NCI-H2227 (cell line): ENCODE measurements at regions not wholly inside any gene's neighbourhood (a gene's known extent, or its start where the extent isn't known, plus 50 kb on each side); places are given as distances from the start of the nearest gene placed in this dataset.
A peak's percentile ranks its signal among the peaks of the same experiment; 100 is the strongest.
"Not testable (repeated sequence)": the region's sequence is repeated elsewhere in the genome, so short reads cannot be mapped to it uniquely, and the experiment has no call there.

Source experiments
- DNase-seq: peaks from one replicate; lab custom pipeline; 2025; ENCODE audit not compliant: unreplicated experiment; lab: John Stamatoyannopoulos, UW

DNA sequence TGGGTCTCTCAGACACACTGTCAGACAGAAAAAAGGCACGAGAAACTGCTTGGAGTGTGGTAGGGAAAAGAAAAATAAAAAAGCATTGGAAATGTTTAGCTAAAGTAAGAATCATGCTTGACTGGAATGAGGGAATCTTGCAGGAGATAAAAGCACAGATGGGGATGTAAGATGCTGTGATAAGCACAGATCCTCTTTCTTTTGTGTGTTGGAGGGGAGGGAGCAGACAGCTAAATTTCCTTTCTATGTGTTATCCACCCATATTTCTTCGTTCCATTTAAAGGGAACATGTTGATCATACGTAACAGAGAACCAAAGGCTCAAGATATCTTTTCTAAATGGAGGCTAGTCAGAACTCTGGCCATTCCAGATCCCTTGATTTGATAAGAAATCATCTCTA is 614.0 kb upstream of the LCORL start:
- no peak for DNase-seq

DNA sequence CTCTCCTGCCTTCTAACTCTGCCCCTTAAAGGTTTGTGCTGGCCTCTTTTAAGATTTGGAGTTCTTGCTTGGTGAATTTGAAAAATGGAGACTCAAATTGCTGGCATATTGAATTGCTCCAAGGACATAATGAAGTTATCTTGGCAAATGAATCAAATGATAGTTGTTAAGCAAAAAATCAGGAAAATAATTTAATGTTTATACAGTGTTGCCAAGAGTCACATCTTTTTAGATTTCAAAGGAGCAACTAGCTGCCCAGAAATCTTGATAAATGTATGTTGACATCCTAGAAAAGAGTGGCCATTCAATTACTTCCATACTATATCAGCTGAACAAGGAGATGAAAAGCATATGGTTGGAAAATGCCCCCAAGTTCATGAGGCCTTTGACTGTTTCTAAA is 610.0 kb upstream of the LCORL start:
- no peak for DNase-seq

DNA sequence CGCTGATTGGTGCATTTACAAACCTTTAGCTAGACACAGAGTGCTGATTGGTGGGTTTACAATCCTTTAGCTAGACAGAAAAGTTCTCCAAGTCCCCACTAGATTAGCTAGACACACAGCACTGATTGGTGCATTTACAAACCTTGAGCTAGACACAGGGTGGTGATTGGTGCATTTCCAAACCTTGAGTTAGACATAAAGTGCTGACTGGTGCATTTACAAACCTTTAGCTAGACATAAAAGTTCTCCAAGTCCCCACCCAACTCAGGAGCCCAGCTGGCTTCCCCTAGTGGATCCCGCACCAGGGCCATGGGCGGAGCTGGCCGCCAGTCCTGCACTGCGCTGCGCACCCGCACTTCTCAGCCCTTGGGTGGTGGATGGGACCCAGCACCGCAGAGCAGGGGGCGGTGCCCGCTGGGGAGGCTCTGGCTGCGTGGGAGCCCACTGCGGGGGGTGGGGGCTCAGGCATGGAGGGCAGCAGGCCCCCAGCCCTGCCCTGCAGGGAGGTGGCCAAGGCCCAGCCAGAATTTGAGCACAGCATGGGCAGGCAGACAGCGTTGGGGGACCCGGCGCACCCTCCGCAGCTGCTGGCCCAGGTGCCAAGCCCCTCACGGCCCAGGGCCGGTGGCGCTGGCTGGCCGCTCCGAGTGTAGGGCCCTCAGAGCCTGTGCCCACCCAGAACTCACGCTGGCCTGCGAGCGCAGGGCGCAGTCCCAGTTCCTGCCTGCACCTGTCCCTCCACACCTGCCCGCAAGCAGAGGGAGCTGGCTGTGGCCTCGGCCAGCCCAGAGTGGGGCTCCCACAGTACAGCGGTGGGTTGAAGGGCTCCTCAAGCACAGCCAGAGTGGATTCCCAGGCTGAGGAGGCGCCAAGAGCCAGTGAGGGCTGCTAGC is 608.9 kb upstream of the LCORL start:
- DNase-seq = no peak

DNA sequence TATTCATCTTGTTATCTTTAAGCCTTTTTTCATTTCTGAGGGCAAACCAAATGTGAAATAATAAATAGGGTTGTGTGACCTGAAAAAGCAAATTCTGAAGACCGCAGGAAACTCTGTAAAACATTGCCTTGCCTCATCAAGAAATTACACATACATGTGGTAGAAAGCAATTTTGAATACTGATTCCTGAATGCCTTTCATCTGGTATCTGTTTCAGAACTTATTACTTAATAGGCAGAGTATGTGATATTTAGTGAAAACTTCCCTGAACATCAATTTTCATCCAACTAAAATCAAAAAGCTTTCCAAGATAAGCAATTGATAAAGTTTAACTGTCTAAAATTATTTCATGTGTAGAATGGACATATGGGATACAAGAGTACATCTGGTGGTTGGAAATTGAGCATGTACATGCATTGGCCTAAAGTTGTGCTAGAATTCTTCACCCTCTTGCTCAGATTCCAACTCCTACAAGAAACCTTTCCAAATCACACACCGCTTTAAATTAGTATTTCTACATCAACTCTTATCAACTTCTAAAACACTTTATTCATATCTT is 606.0 kb upstream of the LCORL start:
- no peak for DNase-seq

DNA sequence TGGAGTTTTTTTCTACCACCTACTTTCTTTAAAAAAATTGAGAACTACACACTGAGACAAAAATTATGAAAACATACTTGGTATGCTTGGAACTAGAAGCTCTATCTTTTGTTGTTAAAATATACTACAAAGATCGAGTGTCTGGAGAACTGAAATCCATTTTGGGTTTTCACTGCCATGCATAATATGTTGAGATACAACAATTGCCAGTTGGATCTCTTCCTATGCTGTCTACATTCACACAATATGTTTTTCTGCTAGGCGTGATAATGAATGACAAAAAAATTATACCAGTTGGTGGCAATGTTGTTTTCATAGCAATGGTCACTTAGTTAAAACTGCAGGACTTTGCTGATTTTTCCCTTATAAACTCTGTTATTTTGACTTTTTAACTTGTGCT is 605.4 kb upstream of the LCORL start:
- no peak for DNase-seq

DNA sequence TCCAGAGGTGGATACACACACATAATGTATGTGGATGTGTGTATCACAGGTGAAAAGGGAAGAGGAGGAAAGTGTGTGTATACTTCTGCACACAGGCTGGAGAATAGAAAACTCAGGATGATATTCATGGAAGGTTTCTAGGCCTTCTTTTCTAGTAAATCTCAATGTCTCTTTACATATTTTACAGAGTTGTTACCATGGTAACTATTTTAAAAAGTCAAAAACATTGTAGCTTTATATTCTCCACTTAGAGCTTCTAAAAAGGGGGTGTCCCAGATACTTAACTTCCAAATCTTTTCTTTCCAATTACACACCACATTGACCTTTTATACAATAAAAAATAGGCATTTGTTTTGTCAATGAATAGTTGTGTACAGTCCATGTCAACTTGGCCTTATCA is 604.8 kb upstream of the LCORL start:
- no peak for DNase-seq

DNA sequence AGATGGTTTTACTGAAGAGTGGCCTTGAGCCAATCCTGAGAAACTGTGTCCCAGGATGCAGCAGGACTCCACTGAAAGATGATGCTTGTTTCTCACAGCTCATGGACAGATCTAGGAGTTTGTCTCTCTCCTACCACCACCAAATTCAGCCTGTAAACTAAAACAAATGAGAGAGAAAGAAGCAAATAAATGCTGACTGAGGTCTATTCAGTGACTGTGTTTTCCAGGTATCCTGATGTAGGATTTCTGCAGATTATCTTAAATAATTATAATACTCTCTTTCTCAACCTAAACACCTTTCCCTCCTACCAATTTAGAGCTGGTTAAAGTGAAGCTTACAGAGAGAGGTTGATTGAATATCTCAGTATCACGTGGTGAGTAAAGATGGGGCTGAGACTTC is 599.6 kb upstream of the LCORL start:
- no peak for DNase-seq

DNA sequence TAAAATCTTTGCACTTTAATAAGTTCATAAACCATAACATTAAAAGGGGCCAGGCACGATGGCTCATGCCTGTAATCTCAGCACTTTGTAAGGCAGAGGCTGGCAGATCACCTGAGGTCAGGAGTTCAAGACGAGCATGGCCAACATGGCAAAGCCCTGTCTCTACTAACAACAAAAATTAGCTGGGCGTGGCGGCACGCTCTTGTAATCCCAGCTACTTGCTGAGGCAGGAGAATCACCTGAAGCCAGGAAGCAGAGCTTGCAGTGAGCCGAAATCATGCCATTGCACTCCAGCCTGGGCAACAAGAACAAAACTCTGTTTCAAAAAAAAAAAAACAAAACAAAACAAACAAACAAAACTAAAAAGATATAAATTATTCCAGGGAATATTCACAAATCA is 595.2 kb upstream of the LCORL start:
- DNase-seq = peak; percentile 16

DNA sequence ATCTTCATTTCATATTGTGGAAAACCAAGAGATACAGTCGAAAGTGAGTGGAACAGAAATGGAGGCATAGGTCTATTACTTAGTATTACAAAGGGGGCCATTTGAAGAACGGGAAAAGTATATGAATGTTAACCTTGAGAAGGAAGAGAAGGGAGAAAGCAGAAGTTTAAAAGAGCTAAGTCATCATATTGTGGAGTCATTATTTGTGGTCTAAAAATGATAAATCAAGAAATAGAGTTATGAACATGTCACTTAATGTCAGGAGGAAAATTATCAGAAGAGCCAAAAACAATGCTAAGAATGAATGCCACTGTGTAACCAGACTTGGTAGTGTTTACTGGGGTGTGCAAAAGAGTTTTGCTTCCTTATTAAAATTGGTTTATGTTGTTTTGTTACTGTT is 589.5 kb upstream of the LCORL start:
- no peak for DNase-seq

DNA sequence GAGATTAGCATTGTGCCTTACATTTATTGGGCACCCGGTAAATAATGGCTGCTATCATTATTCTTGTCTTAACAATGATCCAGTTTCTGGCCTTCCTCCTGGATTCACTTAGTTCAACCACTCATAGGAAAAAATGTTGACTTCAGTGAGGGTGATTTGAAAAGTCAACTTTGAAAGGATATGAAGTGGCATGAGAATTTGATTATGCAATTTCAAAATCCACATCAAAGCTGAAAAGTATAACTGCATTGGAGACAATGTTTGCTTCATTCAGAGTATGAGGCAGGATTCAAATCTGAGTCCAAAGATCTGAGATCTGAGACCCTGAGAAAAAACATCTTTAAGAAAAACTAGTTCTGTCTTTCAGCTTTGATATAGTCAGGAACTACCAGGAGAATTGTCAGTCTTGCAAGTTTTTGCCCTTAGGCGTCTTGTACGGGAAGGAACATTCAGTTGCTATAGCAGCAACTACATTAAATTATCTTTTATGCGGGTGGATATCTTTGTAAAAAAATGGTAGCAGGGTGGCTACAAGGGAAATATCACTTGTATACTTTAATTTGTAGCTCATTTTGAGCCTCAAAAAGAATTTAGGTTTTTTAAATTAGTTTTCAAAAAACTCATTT is 587.5 kb upstream of the LCORL start:
- no peak for DNase-seq

DNA sequence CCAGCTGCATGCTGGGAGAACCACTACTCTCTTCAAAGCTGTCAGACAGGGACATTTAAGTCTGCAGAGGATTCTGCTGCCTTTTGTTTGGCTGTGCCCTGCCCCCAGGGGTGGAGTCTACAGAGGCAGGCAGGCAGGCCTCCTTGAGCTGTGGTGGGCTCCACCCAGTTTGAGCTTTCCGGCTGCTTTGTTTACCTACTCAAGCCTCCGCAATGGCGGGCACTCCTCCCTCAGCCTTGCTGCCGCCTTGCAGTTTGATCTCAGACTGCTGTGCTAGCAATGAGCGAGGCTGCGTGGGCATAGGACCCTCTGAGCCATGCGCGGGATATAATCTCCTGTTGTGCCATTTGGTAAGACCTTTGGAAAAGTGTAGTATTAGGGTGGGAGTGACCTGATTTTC is 581.1 kb upstream of the LCORL start:
- DNase-seq = not testable (repeated sequence)

DNA sequence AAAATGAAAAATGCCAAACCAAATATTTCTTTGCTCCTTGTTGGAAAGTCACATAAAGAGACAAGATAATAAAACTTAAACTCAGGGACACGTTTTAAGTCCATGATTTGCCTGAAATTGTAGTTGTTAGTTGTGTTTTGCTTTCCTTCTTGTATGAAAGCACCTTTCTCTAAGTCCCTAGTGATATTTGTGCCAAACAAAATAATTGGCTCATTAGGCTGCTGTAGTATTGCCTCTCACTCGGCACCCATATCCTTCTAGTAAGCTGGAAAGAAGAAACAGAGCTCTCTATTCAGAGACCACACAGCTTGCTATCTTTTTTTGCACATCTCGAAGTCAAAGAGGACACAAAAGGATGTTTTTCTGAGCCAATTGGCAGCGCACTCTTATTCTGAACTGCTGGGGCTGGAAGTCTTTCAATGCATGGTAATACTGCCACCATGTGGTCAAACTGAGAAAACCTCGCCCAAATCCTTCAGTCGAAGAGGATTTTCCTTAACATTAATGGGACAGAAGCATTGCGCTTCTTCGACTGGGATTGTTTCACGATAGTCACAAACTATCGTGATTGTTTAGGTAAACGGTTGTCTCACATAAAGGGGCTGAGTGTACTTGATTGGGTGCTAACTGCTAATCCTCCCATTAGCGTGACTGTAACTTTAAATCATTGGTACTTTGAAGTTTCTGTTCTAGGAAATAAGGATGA is 571.9 kb upstream of the LCORL start:
- peak; percentile 78 for DNase-seq

DNA sequence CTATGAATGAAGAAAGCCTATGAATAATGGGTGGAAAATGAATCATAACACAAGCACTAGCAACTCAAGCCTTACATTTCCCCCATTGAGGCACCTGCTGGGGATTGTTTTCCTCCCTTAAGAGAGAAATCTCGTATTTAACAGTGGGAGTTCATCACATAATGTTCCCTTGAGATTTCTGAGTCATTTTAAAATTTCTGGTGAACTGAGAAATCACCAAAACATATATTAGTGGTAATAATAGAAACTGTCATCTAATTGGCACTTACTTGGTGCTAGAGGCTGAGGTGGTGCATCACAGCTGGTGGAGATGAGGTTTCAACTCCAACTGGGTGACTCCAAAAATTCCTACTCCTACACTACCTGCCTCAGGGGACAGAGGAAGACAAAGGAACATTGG is 561.3 kb upstream of the LCORL start:
- DNase-seq = no peak

DNA sequence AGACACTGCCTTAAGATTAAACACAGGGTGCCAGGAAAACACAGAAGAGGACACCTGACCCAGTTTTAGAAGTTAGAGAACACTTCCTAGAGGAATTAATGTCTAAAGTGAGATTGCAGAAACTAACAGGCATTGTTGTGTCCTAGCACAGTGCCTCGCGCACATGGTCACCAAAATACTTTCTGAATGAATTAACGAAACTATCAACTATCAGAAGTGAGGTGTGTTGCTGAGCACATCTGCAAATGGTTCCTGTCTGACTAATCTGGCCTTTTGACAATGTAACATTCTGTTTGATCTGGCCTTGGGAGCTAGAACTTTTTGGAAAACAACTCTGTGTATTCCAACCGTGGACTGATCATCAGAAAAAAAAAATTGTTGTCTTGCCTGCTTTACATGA is 556.8 kb upstream of the LCORL start:
- DNase-seq = no peak

DNA sequence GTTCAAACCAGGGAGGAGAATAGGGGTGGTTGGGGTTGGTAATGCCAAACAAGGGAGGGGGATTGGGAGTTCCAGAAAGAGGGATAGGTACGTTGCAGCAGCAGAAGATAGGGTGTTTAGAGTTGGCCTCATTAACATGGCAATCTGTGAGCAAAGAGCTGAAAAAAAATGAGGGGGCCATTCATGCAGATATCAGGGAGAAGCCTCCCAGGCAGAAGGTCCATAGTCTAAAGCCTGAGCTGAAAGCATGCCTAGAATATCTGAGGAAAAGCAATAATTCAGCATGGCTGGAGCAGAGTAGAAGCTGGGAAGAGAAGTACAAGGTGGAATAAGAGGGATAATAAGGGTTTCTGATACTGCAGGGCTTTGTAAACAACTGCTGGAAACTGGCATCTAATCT is 550.9 kb upstream of the LCORL start:
- DNase-seq = no peak

DNA sequence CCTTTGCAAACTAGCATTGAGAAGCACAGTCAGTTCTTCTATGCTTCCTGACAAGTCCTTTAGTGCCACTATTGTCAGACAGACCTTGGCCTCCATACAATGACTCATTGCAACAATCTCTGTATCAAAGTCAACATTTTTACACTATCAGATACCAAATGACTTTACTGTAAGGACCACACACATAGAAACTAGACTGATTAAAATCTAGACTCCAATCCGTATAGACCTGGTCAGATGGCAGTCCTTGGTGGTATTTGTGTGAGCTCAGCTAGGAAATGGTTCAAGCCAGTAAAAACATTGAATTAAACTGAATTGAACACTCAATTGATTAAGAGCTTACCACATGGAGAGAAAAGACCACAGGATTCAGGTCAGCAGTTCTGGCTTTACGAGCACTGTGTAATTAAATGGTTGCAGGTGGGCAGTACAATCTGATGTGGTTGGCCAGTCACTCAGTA is 549.8 kb upstream of the LCORL start:
- DNase-seq = no peak

DNA sequence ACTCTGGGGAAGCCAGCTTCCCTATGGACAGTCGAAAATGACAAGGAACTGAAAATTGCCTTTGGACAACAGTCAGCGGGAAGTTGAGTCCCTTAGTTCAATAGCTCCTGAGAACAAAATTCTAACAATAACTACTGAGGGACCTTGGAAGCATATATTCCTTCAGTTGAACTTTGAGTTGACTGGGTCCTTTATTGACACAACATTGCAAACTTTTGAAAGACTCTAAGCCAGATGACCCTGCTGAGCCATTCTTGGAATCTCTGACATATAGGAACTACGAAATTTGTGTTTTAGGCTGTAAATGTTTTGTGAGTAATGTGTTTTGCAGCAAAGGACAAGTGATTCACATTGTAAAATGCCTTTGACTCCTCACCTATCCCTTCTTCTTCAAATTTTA is 548.8 kb upstream of the LCORL start:
- no peak for DNase-seq

DNA sequence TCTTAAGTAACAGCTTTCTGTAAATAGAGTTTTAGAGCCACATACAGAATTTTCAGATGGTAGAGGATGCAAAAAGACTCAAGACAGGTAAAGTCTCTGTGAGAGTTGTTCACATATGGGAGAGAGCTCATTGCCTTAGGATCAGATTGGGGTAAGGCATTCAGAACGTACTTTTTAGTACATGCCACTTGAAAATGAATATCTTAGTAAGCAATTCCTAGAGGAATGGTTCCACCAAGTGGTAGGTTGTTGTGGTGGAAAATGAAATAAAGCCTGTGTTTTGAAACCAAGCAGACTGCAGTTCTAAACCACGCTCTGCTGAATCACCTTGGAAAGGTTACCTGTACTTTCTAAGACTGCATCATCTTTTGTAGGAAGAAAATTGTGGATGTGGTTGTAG is 547.0 kb upstream of the LCORL start:
- DNase-seq = peak; percentile 9

DNA sequence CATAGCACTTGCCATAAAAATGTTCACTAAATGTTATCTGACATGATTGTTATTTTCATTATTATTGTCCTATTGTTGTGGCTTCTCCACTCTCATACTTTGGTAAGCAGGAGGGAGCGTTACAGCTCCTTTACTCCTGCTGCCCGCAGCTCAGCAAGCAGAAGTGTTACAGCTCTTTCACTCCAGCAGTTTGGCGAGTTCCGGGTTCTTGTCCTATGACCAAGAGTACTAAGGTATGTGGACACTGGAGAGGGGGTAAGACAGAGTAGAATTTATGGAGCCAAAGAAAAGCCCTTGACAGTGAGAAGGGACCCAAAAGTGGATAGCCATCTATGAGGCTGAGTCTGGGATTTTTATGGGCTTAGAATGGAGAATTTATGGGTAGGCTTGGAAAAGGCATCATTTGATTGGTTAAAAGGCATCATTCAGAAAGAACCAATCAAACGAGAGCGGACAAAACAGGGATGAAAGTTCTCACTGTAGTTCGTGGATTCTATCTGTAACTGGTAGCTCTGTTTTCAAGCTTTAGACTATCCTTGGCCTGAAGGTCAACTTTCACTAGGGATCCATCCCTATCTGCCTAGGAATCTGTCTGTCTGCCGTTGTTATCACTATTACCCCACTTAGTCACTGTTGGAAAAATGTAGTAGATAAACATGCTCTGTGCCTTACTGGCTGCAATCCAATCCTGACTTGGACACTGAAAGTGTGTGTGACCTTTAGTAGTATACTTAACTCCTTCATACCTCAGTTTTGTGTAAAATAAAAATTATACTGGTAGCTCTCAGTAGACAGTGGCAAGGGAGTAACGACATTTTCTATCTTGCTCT is 545.6 kb upstream of the LCORL start:
- DNase-seq = no peak

DNA sequence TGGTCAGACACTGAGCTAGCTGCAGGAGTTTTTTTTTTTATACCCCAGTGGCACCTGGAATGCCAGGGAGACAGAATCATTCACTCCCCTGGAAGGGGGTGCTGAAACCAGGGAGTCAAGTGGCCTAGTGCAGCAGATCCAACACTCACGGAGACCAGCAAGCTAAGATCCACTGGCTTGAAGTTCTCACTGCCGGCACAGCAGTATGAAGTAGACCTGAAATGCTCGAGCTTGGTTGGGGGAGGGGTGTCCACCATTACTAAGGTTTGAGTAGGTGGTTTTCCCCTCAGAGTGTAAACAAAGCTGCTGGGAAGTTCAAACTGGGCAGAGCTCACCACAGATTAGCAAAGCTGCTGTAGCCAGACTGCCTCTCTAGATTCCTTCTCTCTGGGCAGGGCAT is 537.9 kb upstream of the LCORL start:
- no peak for DNase-seq

DNA sequence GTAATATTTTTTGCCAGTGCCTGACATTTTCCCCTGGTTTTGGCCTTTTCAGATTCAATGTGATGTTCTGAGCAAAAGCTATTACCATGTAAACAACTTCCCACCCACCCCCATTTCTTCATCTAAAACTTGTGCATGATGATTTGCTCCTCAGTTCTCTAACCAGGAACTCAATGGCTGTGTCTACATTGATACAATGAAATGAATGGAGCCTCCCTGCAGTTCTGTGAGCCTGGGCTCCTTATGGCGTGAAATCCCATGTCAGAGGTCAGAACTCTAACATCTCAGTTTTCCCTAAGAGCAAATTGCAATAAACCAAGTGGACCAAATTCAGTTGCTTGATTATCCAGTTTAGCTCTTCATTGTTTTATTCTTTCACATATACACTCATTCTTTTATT is 534.8 kb upstream of the LCORL start:
- DNase-seq = no peak
